SW 1271 (cell line): ENCODE measurements at regions not wholly inside any gene's neighbourhood (a gene's known extent, or its start where the extent isn't known, plus 50 kb on each side); places are given as distances from the start of the nearest gene placed in this dataset.

Source experiments
- DNase-seq, 2 experiments: peaks; one replicate each; lab custom pipeline; 2025; lab: John Stamatoyannopoulos, UW

DNA sequence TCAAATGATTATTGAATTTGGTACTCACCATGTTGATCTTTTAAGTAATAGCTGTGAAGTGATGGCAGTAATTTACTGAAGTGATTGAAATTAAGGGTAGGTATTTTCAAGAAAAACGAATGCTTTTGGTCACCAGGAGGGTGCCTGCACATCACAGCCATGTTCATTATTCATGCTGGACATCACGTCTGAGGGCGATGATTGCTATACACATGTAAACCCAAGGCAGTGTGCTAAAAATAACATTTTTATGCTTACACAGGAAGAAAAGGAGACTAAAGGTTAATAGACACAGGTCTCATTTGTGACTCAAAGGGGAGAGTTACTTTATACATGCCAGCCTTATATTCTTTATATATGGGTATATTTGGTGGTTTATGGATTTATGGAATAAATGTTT lies 1146.0 kb downstream of the NLGN4X start:
- no peak for DNase-seq

DNA sequence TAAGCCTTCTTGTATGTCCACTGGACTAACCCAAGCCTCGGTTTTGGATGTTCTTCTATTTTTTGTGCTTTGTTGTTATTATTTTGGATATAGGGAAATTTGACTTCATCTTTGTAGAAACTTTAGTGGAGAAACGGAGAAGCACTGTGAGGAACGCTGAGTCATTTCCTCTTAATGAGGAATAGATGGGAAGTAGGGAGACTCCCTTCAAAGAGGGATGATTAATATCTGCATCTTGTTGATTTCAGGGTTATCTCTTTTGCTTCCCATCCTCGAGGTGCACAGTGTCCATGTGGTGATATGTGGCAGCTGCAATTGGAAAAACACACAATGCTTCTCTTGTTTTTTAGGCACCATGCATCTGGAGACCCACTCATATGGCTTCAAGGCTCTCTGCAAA lies 1147.9 kb downstream of the NLGN4X start:
- no peak for DNase-seq

DNA sequence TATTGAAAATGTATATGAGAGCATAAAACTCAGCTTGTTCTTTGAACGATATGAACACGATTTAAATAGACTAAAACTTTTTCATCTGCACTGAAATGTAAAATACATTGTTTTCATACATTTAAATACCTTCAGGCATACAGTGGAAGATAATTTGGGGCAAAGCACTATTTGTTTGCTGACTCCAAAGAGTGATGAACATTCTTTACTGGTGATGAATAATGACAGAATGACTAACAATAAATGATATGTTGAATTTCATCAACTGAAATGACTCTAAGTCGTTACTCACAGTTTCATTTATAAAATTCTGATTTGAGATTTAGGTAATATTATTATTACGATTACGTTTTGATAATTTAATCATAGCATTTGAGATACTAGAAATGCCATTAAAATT lies 1160.1 kb downstream of the NLGN4X start:
- DNase-seq, result no peak

DNA sequence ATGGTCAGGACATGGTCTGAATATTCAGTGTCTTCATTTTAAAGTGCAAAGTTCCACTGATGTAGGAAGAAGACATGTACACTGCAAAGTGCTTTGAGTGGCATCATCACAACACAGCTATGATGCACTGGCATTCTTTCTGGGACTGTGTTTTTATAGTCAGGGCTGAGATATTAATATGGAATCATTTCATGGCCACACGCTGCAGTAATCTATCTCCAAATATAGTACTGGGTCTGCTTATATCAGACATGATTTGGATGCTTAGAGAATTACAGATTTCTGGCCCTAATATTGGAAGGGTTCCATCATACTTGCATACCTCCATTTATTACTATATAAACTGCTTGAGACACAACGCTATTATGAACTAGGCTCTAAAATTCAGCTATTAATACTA lies 1170.9 kb downstream of the NLGN4X start:
- no peak for DNase-seq

DNA sequence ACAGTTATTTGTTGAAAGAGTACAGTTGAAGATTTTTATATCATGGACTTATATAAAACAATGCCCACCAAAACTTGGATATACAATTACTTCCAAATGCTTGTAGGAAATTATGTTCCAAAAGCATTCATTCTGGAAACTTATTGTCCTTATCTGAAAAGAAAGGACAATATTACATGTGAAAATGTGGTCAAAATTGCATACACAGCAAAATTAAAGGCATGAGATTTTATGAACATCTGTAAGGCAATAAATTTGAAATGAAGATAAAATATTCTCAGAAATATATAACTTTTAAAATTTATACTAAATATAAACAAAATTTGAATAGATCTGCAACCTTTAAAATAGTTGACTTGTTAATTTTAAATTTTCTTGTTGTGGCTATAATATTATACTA lies 1173.8 kb downstream of the NLGN4X start:
- DNase-seq, result no peak

DNA sequence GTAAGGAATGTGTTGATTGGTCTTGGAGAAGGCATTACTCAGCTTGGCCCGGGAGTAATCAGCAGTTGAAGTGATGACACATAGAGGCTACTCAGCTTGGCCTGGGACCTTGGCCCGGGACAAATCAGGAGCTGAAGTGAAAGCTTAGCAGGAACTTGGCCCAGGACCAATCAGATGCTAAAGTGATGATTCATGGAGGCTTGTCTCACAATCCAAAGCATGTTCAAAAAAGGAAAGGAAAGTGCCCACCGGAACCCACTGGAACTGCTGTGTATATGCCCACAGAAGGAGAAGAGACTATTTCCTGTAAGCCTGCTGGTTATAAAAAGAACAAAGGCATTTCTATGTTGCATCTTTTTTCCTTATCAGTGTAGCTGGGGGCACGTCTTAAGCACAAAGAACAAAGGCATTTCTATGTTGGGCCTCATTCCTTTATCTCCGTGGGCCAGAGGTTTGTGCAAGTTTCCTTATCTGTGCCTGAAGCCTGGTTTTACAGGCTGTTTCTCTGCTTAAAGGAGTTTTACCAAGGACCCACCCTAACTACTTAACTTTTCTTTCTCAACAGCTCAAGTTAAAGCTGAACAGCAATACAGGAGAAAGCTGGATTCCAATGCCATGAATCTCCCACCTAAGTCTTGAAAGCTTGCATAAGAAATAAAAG lies 1176.7 kb downstream of the NLGN4X start:
- DNase-seq, result peak in 1 of 2 experiments; percentile 32

DNA sequence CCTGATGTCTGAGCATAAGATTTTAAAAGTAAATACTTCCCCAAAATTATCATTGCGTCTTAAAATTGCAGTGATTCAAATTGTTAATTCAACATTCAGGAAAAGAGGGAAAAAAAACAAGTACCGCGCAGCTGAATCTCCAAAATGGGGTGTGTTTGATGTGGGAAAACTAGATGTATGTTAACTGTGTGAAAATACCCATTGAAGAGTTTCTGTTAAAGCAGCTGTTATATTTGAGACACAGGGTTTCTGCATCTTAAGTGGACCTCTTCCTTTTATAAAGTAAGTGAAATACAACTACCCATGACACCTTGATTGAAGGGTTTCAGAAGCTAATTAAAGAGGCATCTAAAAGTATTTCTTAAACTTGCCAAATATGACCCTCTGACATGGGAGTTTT lies 1186.1 kb downstream of the NLGN4X start:
- no peak for DNase-seq

DNA sequence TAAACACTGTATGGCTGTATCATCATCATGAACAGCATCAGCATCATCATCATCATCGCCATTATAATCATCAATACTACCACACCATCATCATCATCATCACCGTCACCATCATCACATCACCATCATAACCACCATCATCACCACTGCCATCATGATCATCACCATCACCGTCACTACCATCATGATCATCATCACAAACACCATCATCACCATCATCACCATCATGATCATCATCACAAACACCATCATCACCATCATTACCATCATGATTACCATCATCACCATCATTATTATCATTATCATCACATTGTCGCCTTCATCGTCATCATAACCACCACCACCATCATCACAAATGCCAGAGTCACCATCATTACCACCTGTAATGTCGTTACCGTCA lies 1196.9 kb downstream of the NLGN4X start:
- DNase-seq, result no peak

DNA sequence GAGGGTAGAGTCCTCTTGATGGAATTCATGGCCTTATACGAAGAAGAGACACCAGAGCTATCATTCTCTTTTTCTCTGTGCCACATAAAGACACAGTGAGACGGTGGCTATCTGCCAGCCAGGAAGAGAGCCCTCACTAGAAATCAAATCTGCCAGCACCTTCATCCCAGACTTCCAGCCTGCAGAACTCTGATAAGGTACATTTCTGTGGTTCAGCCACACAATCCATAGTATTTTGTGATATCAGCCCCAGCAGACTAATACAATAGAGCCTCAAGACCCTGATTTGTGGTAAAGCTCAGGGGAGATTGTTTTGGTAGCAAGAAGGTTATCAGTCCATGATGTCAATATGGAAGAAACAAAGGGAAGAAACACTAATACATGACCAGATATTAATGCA lies 1213.2 kb downstream of the NLGN4X start:
- DNase-seq, result no peak

DNA sequence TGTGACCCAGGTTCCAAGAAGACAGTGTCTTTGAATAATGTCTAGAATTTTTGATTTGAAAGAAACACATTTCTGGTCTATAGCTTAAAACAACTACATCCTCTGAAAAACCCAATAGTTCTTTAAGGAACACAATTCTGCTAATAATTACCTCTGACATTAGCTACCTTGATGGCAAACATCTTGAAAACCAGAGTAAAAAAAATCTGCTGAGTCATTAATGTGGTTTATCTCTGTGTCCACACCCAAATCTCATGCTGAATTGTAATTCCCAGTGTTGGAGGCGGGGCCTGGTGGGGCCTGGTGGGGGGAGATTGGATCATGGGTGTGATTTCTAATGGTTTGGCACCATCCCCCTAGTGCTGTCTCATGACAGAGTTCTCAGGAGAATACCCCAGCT lies 1233.8 kb downstream of the NLGN4X start:
- no peak for DNase-seq

DNA sequence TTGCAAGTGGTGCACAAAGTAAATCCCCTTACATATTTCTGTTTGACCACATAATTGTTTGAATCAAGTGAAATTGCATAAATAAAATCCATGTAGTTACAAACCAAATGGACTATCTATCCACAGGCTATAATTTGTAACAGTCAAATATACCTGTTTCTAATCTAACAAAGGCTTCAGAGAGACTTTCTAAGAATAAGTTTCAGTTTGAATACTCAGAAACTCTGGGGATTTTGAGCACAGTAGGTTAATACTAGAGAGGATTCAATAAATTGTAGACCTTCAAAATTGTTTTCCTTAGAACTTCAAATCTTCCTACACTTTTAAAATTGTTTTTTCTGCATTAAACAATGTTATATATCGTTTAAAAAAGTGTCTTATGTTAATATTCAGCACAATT lies 1250.1 kb downstream of the NLGN4X start:
- DNase-seq, result no peak

DNA sequence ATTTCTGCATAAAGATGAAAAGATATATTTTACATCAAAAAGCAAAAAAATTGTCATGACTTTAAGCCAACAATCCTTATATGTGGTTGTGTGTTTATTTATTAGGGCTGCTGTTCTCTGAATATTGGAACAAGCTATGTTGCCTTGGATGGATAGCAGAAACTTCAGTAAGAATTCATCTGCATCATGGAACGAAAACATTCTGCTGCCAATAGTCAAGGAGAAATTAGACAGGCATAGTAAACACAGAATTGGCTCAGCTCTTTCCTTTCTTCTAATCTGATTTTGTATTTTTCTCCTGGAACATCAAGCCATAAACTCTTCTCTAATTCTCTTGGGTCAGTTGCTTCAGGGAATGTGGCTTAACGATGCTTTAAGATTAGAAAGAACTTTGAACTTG lies 1257.0 kb downstream of the NLGN4X start:
- no peak for DNase-seq

DNA sequence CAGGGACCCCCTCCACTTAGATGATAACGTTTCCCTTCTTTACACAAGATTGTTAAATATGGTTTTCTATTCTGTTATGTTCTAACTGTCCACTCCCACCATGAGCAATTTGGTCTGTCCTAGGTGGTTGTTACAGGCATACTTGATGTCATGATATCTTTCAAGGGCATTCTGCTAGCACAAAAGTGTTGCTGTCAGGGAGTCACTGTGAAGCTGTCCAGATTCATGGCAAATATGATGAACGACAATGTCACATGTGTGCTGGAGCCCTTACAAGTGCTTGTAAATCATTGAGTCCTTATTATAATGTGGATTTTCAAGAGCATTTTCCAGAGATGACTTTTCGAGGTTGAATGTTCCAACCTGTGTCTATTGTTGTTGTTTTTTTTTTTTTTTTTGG lies 1250.7 kb upstream of the PRKX start:
- no peak for DNase-seq

DNA sequence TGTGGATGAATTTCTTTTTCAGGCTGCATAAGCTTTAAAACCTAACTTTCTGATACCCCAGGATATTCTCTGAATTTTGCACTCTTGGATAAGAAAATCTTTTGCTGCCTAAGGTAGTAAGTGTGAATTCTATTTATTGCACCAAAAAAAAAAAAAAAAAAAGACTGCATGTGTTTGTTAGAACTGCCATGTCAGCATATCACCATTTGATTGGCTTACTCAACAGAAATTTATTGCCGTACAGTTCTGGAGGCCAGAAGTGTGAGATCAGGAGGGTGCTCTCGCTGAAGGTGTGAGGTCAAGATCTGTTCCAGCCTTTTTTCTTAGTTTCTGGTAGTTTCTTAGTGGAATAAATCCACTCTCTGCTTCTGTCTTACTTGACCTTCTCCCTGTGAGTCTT lies 1250.0 kb upstream of the PRKX start:
- no peak for DNase-seq

DNA sequence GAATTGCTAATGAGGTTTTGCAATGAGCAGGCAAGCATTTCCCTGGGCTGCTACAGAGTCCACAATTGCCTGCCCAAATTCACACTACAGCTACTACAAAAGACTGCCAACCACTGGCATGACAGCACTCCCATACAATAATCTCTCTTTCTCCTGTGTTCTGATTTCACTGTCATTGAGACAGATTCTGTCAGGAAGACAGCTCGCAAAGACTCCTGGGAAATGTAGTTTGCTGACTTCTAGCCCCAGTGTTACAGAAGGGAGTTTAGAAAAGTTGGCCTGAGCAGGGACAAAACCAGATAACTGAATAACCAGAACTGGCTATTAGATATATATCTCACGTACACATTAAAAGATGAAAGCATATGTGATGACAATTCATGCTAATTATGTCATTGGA lies 1231.3 kb upstream of the PRKX start:
- DNase-seq, result no peak

DNA sequence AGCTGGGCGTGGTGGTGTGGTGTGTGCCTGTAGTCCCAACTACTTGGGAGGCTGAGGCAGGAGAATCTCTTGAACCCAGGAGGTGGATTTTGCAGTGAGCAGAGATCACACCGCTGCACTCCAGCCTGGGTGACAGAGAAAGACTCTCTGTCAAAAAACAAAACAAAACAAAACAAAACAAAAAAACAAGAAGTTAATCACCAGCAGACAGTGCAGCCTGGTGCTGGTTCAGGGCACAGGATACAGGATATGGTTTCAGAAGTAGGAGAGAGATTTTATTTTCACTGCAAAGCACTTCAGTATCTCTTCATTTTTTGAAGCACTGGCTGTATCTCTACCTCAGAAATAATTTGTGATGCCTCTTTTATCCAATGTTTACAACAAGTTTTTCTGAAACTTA lies 1222.9 kb upstream of the PRKX start:
- DNase-seq, result no peak

DNA sequence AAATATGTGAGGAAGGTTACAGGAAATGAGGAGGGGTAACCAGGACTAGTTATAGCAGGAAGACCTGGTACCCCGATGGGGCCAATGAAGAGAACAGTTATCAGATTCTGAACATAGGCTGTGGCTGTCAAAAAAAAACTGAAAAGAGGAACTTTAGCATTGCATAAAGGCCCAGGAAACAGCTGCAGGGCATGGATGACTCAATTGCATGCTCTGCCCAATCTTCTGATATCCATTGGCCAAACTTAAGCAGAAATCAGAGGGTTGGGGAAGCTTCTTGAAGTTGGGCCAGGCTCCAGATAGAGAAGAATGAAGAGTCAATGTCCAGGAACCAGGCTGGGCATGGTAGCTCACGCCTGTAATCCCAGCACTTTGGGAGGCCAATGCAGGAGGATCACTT lies 1222.4 kb upstream of the PRKX start:
- no peak for DNase-seq

DNA sequence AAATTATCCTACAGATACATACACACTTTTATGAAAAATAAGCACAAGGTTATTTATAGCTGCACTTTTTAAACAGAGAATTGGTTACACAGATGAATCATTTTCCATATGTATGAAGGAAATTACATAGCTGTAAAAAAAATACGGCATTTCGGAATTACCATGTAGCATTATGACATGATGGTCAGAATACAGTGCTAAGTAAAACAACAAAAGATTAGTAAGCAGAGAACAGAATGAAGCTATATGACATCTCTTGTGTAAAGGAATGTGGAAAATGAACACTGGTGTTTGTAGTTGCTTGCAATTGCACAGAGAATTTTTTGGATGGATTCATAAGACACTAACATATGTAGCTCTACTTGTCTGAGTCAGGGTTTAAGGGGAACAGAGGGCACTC lies 1222.0 kb upstream of the PRKX start:
- no peak for DNase-seq

DNA sequence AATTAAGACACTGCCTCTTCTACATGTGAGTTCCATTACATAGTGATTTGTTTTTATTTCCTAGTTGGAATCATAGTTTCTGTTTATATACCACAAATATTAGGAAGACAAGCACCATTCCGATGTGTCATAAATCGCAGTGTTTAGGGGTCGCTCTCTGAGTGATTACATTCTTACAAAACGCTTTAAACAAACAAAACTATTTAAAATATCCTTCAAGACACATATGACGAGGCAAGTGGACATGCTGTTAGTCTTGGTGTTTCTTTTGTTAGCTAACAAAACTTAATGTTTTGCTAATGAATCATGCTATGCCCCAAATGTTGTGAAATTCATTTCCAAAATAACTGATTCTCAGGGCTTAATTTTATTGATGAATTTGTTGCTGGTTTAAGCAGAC lies 1219.3 kb upstream of the PRKX start:
- no peak for DNase-seq

DNA sequence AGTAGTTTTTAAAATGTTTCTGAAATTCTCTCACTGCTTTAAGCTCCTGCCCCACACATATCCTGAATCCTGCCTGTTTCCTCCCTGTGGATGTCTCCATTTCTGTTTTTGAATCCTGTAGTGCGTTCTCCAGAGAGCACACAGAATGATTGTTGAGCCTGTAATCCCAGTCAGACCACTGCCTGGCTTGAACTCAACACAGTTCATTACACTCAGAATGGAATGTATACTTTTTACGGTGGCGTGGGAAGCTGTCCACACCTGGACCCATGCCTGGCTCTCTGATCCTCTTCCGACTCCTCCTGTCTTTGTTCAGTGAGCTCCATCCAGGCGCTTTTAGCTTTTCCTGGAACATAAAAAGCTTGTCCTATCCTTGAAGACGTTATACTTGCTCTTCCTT lies 1217.0 kb upstream of the PRKX start:
- no peak for DNase-seq

DNA sequence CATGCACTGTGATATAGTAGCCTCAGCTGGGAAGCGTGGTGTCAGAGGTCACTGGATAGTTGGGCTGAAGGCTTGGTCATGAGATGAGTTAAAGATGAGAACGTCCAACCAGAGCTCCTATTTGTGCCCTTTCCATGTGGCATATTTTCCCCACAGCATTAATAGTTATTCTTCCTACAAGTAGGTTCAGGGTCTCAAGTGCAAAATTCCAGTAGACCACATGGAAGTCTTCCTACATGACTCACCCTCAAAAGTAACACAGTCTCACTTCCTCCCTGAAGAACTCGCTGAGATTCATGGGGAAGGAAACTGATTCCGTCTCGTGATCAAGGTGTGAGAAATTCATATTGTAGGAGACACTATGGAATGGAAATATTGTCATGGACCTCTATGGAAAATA lies 1212.5 kb upstream of the PRKX start:
- no peak for DNase-seq

DNA sequence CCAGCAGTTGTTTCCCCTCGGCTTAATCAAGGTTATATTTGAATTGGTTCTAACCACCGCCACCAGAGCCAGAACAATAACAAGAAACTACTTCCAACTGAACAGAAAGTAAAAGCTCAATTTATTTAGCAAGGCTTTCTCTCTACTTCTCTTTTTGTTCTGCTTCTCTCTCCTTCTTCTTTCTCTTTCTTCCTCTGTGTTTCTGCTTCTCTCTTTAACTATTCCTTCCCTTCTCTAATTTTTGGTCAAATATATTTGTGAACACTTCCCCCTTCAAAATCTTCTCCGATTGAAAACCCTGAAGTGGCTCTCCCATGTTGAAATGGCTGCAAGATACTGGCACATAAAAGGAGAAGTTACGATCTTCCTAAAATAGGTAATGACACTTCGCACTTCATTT lies 1195.9 kb upstream of the PRKX start:
- DNase-seq, result no peak

DNA sequence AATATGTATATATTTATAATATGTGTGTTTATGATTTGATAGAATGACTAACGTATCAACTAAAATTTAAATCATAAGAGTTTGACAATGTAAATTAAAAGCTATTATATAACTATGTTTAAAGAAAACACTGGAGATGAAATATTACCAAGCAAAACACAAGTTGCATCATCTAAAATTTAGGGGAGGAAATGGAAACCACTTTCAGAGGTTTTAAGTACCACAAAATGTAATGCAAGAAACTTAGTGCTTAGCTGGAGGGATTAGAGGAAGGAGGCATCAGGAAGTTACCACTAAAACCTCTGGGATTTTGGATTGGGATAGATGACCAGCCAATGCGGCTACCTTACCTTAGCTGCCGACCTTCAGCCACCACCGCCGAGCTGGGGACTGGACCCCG lies 1192.1 kb upstream of the PRKX start:
- DNase-seq, result no peak

DNA sequence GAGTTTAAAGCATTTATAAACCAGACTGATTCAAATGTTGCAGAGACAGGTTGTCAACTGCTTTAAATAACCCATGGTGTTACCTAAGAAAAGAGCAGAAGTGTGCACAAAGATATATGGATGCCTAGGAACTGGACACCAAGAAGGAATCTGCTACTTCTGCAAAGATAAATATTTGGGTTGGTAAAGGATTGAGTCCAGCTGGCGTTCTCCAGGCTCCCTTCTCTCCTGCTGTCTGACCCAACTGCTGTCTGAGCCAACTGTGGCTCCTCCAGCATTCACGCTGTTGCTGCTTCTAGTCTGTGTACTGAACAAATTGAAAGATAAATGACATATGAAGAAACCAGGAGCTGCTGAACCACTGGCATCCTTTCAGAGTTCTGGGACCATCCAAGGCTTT lies 1167.8 kb upstream of the PRKX start:
- no peak for DNase-seq

DNA sequence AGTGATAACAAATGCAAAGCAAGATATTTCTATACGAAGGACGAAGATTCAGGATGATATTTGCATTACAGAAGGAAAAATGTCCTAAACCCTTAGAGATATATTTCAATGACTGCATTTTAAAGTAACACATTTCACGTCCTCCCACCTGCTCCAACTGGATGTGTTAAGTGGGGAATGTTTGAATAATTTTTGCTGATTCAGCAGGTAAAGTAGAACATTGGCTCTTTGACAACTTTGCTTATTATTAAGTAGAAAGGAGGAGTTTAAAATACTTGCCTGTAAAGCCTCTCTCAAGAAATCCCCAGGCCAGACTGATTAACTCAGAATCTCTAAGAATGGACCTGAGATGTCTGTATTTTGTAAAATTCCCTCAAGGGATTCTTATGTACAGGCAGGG lies 1165.2 kb upstream of the PRKX start:
- no peak for DNase-seq
